Transverse colon (tissue), 4 donors: ENCODE measurements at regions not wholly inside any gene's neighbourhood (a gene's known extent, or its start where the extent isn't known, plus 50 kb on each side); places are given as distances from the start of the nearest gene placed in this dataset.

Experiments
- EP300 ChIP-seq: sonication (generic); formaldehyde crosslinking; IDR thresholded peaks from one replicate; pipeline ENCODE4 v1.6.1; 2017; ENCODE audit warnings: antibody characterized with exemption, low read depth
- POLR2A ChIP-seq: fragments of 450-650 bp; IDR thresholded peaks from one replicate; pipeline ENCODE4 v1.6.1; 2016; ENCODE audit warnings: antibody characterized with exemption, mild to moderate bottlenecking, moderate library complexity
- POLR2AphosphoS5 ChIP-seq, 3 donors: sonication (generic); formaldehyde crosslinking; IDR thresholded peaks; one replicate each; pipeline ENCODE4 v1.6.1; 2016; ENCODE audit warnings: antibody characterized with exemption in 3 of 3
- TF ChIP-seq, protein P1 (sequence below), 5 experiments: fragments of 200-600 bp in 3 of 5; fragments of 450-650 bp in 2 of 5; sonication (generic) in 3 of 5; IDR thresholded peaks; 1 replicate in 2 of 5; 2 replicates in 3 of 5; pipeline ENCODE4 v1.5.1; 2016 to 2017; ENCODE audit warnings: antibody characterized with exemption in 5 of 5, inconsistent platforms in 3 of 5, mild to moderate bottlenecking in 2 of 5, moderate library complexity in 1 of 5

DNA sequence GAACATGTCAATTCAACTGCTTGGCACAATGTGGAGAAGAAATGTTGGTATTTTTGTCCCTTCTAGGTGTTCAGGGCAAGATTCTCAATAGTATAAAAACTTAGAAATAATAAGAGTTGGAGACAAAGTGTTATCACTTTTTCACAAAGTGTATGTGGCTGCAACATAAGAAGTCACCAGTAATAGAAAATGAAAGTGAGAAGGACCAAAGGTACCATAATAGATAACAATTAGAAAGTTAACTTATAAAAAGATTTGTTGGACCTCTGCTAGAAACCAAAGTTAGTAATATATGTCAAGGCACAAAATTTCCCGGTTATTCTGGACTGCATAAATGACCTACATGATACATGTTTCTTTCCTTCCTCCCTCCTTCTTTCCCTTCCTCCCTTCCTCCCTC lies 1535.3 kb downstream of the EFNA5 start:
- TF ChIP-seq, protein P1, sequence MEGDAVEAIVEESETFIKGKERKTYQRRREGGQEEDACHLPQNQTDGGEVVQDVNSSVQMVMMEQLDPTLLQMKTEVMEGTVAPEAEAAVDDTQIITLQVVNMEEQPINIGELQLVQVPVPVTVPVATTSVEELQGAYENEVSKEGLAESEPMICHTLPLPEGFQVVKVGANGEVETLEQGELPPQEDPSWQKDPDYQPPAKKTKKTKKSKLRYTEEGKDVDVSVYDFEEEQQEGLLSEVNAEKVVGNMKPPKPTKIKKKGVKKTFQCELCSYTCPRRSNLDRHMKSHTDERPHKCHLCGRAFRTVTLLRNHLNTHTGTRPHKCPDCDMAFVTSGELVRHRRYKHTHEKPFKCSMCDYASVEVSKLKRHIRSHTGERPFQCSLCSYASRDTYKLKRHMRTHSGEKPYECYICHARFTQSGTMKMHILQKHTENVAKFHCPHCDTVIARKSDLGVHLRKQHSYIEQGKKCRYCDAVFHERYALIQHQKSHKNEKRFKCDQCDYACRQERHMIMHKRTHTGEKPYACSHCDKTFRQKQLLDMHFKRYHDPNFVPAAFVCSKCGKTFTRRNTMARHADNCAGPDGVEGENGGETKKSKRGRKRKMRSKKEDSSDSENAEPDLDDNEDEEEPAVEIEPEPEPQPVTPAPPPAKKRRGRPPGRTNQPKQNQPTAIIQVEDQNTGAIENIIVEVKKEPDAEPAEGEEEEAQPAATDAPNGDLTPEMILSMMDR (IDR thresholded peaks at IDR 0.05), result no peak
- no peak for TF ChIP-seq EP300
- TF ChIP-seq POLR2A, result no peak
- no peak for TF ChIP-seq POLR2AphosphoS5 (IDR thresholded peaks at IDR 0.05)
